ENCODE measurements at regions not wholly inside any gene's neighbourhood (a gene's known extent, or its start where the extent isn't known, plus 50 kb on each side); places are given as distances from the start of the nearest gene placed in this dataset.

DNA sequence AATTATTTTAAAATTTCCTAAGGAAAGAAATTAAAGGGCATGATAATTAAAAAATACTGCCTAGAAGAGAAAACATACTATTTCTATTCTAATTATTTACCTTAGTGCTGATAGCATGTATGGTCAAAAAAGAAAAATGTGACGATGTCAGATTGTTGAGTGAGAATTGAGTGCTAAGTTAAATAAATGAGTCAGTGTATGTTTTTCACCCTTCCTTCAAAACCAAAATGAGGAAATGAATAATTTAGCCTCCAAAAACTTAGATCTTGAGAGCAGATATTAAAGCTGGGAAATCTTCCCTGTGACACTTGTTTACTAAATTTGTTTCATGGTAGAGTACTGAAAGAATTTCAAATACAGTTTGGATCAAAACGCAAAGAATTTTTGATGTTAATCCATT is 58.6 kb upstream of the NYAP2 start:
- H3K27ac ChIP-seq (ENCODE audit: low read depth in 1 of 2, low read length in 1 of 2): no peak overlapping the region
- H3K36me3 ChIP-seq (ENCODE audit: control insufficient read depth in 2 of 2, insufficient read depth in 2 of 2, low read length in 1 of 2): no peaks in the 10 kb centered on the region
- no peaks in the 10 kb centered on the region for H3K9me3 ChIP-seq (ENCODE audit: control insufficient read depth in 2 of 2, insufficient read depth in 1 of 2, low read length in 1 of 2)
- DNase-seq (ENCODE audit: low read depth in 6 of 9, low spot score in 9 of 9): no peak
- no peaks in the 10 kb centered on the region for H3K4me1 ChIP-seq (ENCODE audit: control insufficient read depth in 2 of 2, insufficient read depth in 2 of 2, low read length in 2 of 2)
- no peaks in the 10 kb centered on the region for H3K27me3 ChIP-seq (ENCODE audit: control insufficient read depth in 2 of 2, insufficient read depth in 1 of 2, low read length in 1 of 2)
- no peak overlapping the region for H3K4me3 ChIP-seq (ENCODE audit: low read length in 2 of 2)
- 81% methylated on average over 2 of the region's 2 CpGs for WGBS

DNA sequence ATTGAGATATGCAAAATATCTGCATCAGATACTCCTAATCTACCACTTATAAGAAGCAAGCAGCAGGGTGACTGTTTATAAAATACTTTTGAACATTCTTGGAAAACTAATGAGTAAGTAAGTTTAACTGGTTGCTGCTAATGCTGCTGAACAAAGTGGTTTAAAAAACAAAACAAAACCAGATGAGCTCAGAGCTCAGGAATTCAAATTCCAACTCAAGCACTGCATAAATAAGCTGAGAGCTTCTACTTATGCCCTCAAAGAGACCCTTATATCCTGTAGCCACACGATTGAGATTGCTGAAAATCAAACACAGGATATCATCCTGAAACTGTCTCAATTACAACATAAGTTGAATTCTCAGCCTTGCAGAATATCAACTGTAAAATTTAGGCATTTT is 62.3 kb upstream of the NYAP2 start:
- Histone ChIP-seq H3K4me1 (ENCODE audit: control insufficient read depth in 2 of 2, insufficient read depth in 2 of 2, low read length in 2 of 2) (no peaks in the 10 kb centered on the region), H3K27me3 (ENCODE audit: control insufficient read depth in 2 of 2, insufficient read depth in 1 of 2, low read length in 1 of 2) (no peaks in the 10 kb centered on the region), H3K27ac (ENCODE audit: low read depth in 1 of 2, low read length in 1 of 2) (no peak overlapping the region), H3K9me3 (ENCODE audit: control insufficient read depth in 2 of 2, insufficient read depth in 1 of 2, low read length in 1 of 2) (no peaks in the 10 kb centered on the region), H3K4me3 (ENCODE audit: low read length in 2 of 2) (no peak overlapping the region), H3K36me3 (ENCODE audit: control insufficient read depth in 2 of 2, insufficient read depth in 2 of 2, low read length in 1 of 2) (no peaks in the 10 kb centered on the region)
- no peak for DNase-seq (ENCODE audit: low read depth in 6 of 9, low spot score in 9 of 9)
- WGBS: 28% methylated on average over 1 of the region's 1 CpG

DNA sequence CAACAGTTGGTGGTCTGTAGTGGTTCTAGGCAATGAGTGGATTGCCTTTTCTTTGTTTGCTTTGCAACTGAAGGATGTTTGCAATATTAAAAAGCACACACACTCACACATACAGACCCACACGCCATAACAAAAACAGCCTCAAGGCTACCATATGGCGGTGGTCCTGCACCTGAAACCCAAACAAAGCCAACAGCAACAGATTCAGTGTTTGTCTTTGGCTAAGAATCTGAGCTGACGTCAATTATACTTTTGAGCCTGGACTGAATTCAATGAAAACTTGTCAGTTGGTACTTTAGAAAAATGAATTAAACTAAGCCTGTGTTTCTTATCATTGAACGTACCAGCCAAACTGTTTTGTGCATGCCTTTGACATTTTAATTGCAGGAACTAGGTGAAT is 65.0 kb upstream of the NYAP2 start:
- 86% methylated on average over 4 of the region's 4 CpGs for WGBS
- H3K27me3 ChIP-seq (ENCODE audit: control insufficient read depth in 2 of 2, insufficient read depth in 1 of 2, low read length in 1 of 2): no peaks in the 10 kb centered on the region
- H3K27ac ChIP-seq (ENCODE audit: low read depth in 1 of 2, low read length in 1 of 2): no peak overlapping the region
- DNase-seq (ENCODE audit: low read depth in 6 of 9, low spot score in 9 of 9): no peak
- H3K4me3 ChIP-seq (ENCODE audit: low read length in 2 of 2): no peak overlapping the region
- no peaks in the 10 kb centered on the region for H3K9me3 ChIP-seq (ENCODE audit: control insufficient read depth in 2 of 2, insufficient read depth in 1 of 2, low read length in 1 of 2)
- H3K36me3 ChIP-seq (ENCODE audit: control insufficient read depth in 2 of 2, insufficient read depth in 2 of 2, low read length in 1 of 2): no peaks in the 10 kb centered on the region
- H3K4me1 ChIP-seq (ENCODE audit: control insufficient read depth in 2 of 2, insufficient read depth in 2 of 2, low read length in 2 of 2): no peaks in the 10 kb centered on the region

DNA sequence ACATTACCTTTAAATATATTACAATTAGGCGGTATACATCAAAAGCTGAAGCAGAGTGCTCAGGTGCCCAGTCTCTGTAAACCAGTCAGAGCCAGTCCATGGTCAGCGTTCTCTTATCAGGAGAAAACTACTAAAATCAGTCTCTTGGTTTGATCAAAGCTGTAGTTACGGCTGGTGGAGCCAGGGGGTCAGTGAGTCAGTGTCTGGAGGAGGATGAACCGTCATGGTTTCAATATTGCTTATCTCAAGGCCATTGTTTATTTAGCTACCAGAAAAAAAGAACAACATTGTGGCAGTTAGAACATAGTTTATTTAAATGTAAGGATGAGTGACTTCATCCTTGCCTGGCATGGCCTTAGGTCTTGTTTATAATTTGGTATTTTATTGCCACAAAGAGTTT is 71.3 kb upstream of the NYAP2 start:
- Histone ChIP-seq H3K27me3 (ENCODE audit: control insufficient read depth in 2 of 2, insufficient read depth in 1 of 2, low read length in 1 of 2) (no peaks in the 10 kb centered on the region), H3K9me3 (ENCODE audit: control insufficient read depth in 2 of 2, insufficient read depth in 1 of 2, low read length in 1 of 2) (no peaks in the 10 kb centered on the region), H3K4me3 (ENCODE audit: low read length in 2 of 2) (no peak overlapping the region), H3K36me3 (ENCODE audit: control insufficient read depth in 2 of 2, insufficient read depth in 2 of 2, low read length in 1 of 2) (no peaks in the 10 kb centered on the region), H3K27ac (ENCODE audit: low read depth in 1 of 2, low read length in 1 of 2) (no peak overlapping the region), H3K4me1 (ENCODE audit: control insufficient read depth in 2 of 2, insufficient read depth in 2 of 2, low read length in 2 of 2) (no peaks in the 10 kb centered on the region)
- DNase-seq (ENCODE audit: low read depth in 6 of 9, low spot score in 9 of 9): no peak
- WGBS: 80% methylated on average over 4 of the region's 4 CpGs

DNA sequence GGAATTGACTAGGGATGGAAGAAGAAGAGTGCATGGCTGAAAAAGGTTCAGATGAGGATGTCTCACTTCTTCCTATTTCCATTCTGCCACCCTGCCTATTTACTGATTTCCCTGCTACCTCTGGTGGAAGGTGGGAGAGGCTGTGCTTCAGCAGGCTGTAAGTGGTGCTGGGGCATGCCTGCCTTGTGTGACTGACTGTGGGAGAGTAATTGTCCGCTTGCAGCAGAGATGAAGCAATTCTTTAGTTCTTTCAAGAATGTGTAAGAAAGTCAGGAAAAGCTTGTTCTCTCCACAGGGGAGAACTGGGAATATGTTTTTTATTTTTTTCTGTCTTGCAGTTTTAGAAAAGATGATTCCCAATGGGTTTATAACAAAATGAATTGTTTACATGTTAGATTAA is 72.5 kb upstream of the NYAP2 start:
- Histone ChIP-seq H3K27ac (ENCODE audit: low read depth in 1 of 2, low read length in 1 of 2) (no peak overlapping the region), H3K9me3 (ENCODE audit: control insufficient read depth in 2 of 2, insufficient read depth in 1 of 2, low read length in 1 of 2) (no peaks in the 10 kb centered on the region), H3K36me3 (ENCODE audit: control insufficient read depth in 2 of 2, insufficient read depth in 2 of 2, low read length in 1 of 2) (no peaks in the 10 kb centered on the region), H3K4me3 (ENCODE audit: low read length in 2 of 2) (no peak overlapping the region), H3K4me1 (ENCODE audit: control insufficient read depth in 2 of 2, insufficient read depth in 2 of 2, low read length in 2 of 2) (no peaks in the 10 kb centered on the region), H3K27me3 (ENCODE audit: control insufficient read depth in 2 of 2, insufficient read depth in 1 of 2, low read length in 1 of 2) (no peaks in the 10 kb centered on the region)
- no peak for DNase-seq (ENCODE audit: low read depth in 6 of 9, low spot score in 9 of 9)
- WGBS: 66% methylated on average over 1 of the region's 1 CpG

DNA sequence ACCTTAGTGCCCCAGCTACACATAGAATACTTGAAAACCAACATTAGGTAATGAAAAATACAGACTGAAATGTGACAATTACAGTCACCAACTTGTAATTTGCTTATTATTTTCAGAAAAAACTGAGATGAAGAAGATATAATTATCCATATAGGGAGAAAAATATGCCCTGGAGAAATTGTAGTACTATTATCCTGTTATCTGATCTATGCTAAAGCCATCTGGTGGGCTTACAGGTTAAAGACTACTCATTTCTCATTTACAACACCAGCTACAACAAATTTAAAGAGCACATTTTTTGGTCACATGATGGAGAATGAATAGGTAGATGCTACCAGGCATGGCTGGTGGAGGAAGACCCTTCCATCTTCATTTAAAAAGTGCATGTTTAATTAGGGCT is 79.6 kb upstream of the NYAP2 start:
- no peaks in the 10 kb centered on the region for H3K36me3 ChIP-seq (ENCODE audit: control insufficient read depth in 2 of 2, insufficient read depth in 2 of 2, low read length in 1 of 2)
- H3K27ac ChIP-seq (ENCODE audit: low read depth in 1 of 2, low read length in 1 of 2): no peak overlapping the region
- H3K4me3 ChIP-seq (ENCODE audit: low read length in 2 of 2): no peak overlapping the region
- H3K27me3 ChIP-seq (ENCODE audit: control insufficient read depth in 2 of 2, insufficient read depth in 1 of 2, low read length in 1 of 2): no peaks in the 10 kb centered on the region
- H3K4me1 ChIP-seq (ENCODE audit: control insufficient read depth in 2 of 2, insufficient read depth in 2 of 2, low read length in 2 of 2): no peaks in the 10 kb centered on the region
- peaks cover 1 to 3% of the 10 kb centered on the region in 2 donors for H3K9me3 ChIP-seq (ENCODE audit: control insufficient read depth in 2 of 2, insufficient read depth in 1 of 2, low read length in 1 of 2)
- no peak for DNase-seq (ENCODE audit: low read depth in 6 of 9, low spot score in 9 of 9)

DNA sequence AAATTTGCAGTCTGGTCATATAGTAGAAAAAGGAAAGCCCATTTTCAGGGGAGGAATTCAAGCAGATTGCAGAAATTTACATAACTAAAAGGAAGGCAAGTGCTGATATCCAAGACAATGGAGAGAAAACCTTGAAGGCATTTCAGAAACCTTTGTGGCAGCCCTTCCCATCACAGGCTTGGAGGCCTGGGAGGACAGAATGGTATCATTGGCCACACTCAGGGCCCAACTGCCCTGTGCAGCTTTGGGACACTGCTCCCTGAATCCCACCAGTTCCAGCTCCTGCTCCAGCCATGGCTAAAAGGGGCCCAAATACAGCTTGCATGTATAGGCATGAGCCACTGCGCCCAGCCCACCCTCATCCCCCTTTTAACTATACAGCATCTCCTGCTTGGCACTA is 81.1 kb upstream of the NYAP2 start:
- DNase-seq (ENCODE audit: low read depth in 6 of 9, low spot score in 9 of 9): no peak
- Histone ChIP-seq H3K9me3 (ENCODE audit: control insufficient read depth in 2 of 2, insufficient read depth in 1 of 2, low read length in 1 of 2) (peaks cover 1 to 3% of the 10 kb centered on the region in 2 donors), H3K36me3 (ENCODE audit: control insufficient read depth in 2 of 2, insufficient read depth in 2 of 2, low read length in 1 of 2) (no peaks in the 10 kb centered on the region), H3K27ac (ENCODE audit: low read depth in 1 of 2, low read length in 1 of 2) (no peak overlapping the region), H3K4me3 (ENCODE audit: low read length in 2 of 2) (no peak overlapping the region), H3K27me3 (ENCODE audit: control insufficient read depth in 2 of 2, insufficient read depth in 1 of 2, low read length in 1 of 2) (no peaks in the 10 kb centered on the region), H3K4me1 (ENCODE audit: control insufficient read depth in 2 of 2, insufficient read depth in 2 of 2, low read length in 2 of 2) (no peaks in the 10 kb centered on the region)
- WGBS: 94% methylated on average over 1 of the region's 1 CpG

DNA sequence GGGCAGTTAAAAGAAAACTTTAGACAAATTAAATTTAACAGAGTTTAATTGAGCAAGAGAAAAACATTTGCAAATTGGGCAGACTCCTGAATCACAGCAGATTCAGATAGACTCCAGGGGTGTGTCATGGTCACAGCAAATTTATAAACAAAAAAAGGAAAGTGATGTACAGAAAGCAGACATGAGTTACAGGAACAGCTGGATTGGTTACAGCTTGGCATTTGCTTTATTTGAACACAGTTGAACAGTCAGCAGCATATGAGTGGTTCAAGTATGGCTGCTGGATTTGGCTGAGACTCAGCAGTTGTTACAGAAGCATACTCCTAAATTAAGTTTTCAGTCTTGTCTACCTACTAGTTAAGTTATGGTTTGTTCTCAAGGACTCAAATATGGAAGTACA is 82.3 kb upstream of the NYAP2 start:
- H3K27ac ChIP-seq (ENCODE audit: low read depth in 1 of 2, low read length in 1 of 2): no peak overlapping the region

DNA sequence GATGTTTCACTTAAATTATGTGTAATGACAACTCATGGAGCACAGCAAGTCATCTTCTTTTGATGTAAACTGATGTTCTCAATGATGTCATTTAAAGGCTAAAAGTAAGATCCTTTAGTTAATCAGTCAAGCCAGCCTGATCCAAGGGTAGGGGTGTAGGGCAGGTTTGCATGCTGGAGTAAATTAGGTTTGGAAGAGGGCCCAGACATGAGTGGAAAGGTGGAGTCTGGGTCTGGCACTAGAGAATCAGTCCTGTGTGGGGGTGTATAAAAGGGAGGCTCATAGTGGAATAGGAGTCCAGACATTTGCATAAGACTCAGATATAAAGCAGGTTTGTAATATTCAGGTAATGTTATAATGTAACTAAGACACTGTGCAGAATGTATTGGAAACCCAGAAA is 88.8 kb upstream of the NYAP2 start:
- H3K4me3 ChIP-seq (ENCODE audit: low read length in 2 of 2): no peak overlapping the region
- DNase-seq (ENCODE audit: low read depth in 6 of 9, low spot score in 9 of 9): no peak
- no peaks in the 10 kb centered on the region for H3K27me3 ChIP-seq (ENCODE audit: control insufficient read depth in 2 of 2, insufficient read depth in 1 of 2, low read length in 1 of 2)
- H3K27ac ChIP-seq (ENCODE audit: low read depth in 1 of 2, low read length in 1 of 2): no peak overlapping the region
- no peaks in the 10 kb centered on the region for H3K36me3 ChIP-seq (ENCODE audit: control insufficient read depth in 2 of 2, insufficient read depth in 2 of 2, low read length in 1 of 2)
- no peaks in the 10 kb centered on the region for H3K4me1 ChIP-seq (ENCODE audit: control insufficient read depth in 2 of 2, insufficient read depth in 2 of 2, low read length in 2 of 2)
- H3K9me3 ChIP-seq (ENCODE audit: control insufficient read depth in 2 of 2, insufficient read depth in 1 of 2, low read length in 1 of 2): no peaks in the 10 kb centered on the region

More for the DNA sequence above, 82.3 kb upstream of the NYAP2 start:
- H3K36me3 ChIP-seq (ENCODE audit: control insufficient read depth in 2 of 2, insufficient read depth in 2 of 2, low read length in 1 of 2): no peaks in the 10 kb centered on the region
- no peak for DNase-seq (ENCODE audit: low read depth in 6 of 9, low spot score in 9 of 9)
- no peaks in the 10 kb centered on the region for H3K27me3 ChIP-seq (ENCODE audit: control insufficient read depth in 2 of 2, insufficient read depth in 1 of 2, low read length in 1 of 2)
- H3K4me3 ChIP-seq (ENCODE audit: low read length in 2 of 2): no peak overlapping the region
- peaks cover 1 to 3% of the 10 kb centered on the region in 2 donors for H3K9me3 ChIP-seq (ENCODE audit: control insufficient read depth in 2 of 2, insufficient read depth in 1 of 2, low read length in 1 of 2)
- H3K4me1 ChIP-seq (ENCODE audit: control insufficient read depth in 2 of 2, insufficient read depth in 2 of 2, low read length in 2 of 2): no peaks in the 10 kb centered on the region

DNA sequence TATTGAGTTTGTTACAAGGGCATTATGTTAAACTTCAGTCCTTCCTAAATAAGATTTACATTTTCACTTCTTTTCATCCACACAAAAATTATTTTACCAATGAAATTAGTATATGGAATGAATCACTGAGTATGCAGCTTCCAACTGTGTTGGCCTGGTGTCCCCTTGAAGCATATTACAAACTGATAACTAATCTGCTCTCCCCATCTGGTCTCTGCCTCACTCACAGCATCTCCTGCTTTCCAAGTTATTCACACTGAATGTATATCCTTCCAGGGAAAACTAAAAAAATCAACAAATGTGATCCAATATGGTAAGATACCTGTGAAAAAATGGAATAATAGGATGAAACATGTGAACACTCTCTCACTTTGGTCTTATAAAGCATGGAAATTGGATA is 90.0 kb upstream of the NYAP2 start:
- Histone ChIP-seq H3K27me3 (ENCODE audit: control insufficient read depth in 2 of 2, insufficient read depth in 1 of 2, low read length in 1 of 2) (no peaks in the 10 kb centered on the region), H3K27ac (ENCODE audit: low read depth in 1 of 2, low read length in 1 of 2) (no peak overlapping the region), H3K36me3 (ENCODE audit: control insufficient read depth in 2 of 2, insufficient read depth in 2 of 2, low read length in 1 of 2) (no peaks in the 10 kb centered on the region), H3K4me1 (ENCODE audit: control insufficient read depth in 2 of 2, insufficient read depth in 2 of 2, low read length in 2 of 2) (no peaks in the 10 kb centered on the region), H3K9me3 (ENCODE audit: control insufficient read depth in 2 of 2, insufficient read depth in 1 of 2, low read length in 1 of 2) (no peaks in the 10 kb centered on the region), H3K4me3 (ENCODE audit: low read length in 2 of 2) (no peak overlapping the region)
- DNase-seq (ENCODE audit: low read depth in 6 of 9, low spot score in 9 of 9): no peak
